Upper lobe of right lung (tissue), 1 donor: ENCODE measurements at regions not wholly inside any gene's neighbourhood (a gene's known extent, or its start where the extent isn't known, plus 50 kb on each side); places are given as distances from the start of the nearest gene placed in this dataset.

ENCODE experiments used
- ATAC-seq: fragments of 200-7000 bp; cut with Tn5 transposase; one replicate; pipeline ENCODE4 v1.9.1; 2020; ENCODE audit warnings: mild to moderate bottlenecking, moderate library complexity
- DNase-seq: peaks from one replicate; pipeline ENCODE4 v3.0.0-alpha.2; 2020
- H3K27ac ChIP-seq: fragments of 200-600 bp; one replicate; pipeline ENCODE4 v1.8.0; 2022
- H3K27me3 ChIP-seq: fragments of 200-600 bp; one replicate; pipeline ENCODE4 v1.8.0; 2022; ENCODE audit warnings: mild to moderate bottlenecking
- H3K36me3 ChIP-seq: fragments of 200-600 bp; one replicate; pipeline ENCODE4 v1.8.0; 2022
- H3K4me1 ChIP-seq: fragments of 200-600 bp; one replicate; pipeline ENCODE4 v1.8.0; 2022
- H3K4me3 ChIP-seq: fragments of 200-600 bp; one replicate; pipeline ENCODE4 v1.8.0; 2022; ENCODE audit warnings: mild to moderate bottlenecking
- H3K9me3 ChIP-seq: fragments of 200-600 bp; one replicate; pipeline ENCODE4 v1.8.0; 2022
- intact Hi-C: fragments of 100-400 bp; cut with DNase I; formaldehyde crosslinking; loops from one replicate; pipeline ENCODE4 v1.11.0; 2022
- TF ChIP-seq, protein P1 (sequence below): fragments of 200-600 bp; IDR thresholded peaks from one replicate; pipeline ENCODE4 v1.8.0; 2022; ENCODE audit warnings: antibody characterized with exemption
- donor health status: DM: no; HTN: yes; CAD: no; lungs with severe emphysema.

DNA sequence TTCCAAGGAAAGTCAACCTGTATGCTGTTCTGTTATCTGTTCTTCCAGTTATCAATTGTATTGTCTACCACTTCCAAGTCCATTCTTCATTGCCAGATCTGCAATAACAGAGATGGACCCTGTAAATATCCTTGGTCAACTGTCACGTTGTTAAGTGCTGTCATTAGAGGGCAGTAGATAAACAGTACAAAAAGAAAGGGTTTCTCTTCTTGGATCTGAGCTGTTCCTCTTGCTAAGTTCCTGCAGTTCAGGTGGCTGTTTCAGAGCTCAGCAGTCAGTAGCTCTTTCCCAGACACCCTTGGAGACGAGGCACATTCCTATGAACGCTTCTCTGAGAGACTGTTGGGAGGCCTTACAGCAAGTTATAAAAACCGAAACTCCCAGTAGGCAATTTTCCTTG lies 957.1 kb upstream of the CHAC2 start:
- Histone ChIP-seq H3K36me3 (no peaks in the 10 kb centered on the region), H3K9me3 (no peaks in the 10 kb centered on the region), H3K27ac (no peak overlapping the region), H3K27me3 (no peaks in the 10 kb centered on the region), H3K4me3 (no peak overlapping the region), H3K4me1 (no peaks in the 10 kb centered on the region)
- intact Hi-C loops, result no loop called here
- TF ChIP-seq, protein P1, sequence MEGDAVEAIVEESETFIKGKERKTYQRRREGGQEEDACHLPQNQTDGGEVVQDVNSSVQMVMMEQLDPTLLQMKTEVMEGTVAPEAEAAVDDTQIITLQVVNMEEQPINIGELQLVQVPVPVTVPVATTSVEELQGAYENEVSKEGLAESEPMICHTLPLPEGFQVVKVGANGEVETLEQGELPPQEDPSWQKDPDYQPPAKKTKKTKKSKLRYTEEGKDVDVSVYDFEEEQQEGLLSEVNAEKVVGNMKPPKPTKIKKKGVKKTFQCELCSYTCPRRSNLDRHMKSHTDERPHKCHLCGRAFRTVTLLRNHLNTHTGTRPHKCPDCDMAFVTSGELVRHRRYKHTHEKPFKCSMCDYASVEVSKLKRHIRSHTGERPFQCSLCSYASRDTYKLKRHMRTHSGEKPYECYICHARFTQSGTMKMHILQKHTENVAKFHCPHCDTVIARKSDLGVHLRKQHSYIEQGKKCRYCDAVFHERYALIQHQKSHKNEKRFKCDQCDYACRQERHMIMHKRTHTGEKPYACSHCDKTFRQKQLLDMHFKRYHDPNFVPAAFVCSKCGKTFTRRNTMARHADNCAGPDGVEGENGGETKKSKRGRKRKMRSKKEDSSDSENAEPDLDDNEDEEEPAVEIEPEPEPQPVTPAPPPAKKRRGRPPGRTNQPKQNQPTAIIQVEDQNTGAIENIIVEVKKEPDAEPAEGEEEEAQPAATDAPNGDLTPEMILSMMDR, result peak; percentile 29
- no peak for DNase-seq
- peak; percentile 27 for ATAC-seq

DNA sequence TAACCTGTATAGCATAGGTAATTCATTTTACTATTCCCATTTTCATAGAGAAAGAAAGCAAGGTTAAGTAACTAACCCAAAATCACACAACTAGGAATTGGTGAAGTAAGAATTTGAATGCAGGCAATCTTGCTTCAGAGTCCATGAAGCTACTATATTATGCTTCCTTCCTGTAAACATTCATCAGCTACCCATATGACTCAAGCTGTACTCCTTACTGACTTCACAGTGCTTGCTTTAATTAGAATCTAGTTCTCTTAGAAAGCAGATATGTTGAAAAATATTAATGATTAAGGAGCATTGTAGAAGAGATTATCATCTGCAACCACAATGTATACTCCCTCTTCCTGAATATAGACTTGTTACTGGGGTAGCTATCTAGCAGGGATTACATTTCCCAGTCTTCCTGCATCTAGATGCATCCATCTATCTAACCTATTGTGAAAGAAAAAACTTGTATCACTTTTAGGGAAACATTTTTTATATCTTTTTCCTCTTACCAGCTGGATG lies 961.6 kb upstream of the CHAC2 start:
- intact Hi-C loops, result no loop called here
- no peaks in the 10 kb centered on the region for H3K27me3 ChIP-seq
- H3K36me3 ChIP-seq, result no peaks in the 10 kb centered on the region
- H3K27ac ChIP-seq, result no peak overlapping the region
- DNase-seq (no peak), ATAC-seq (no peak)
- H3K4me1 ChIP-seq, result no peaks in the 10 kb centered on the region
- H3K9me3 ChIP-seq, result no peaks in the 10 kb centered on the region
- no peak overlapping the region for H3K4me3 ChIP-seq
- TF ChIP-seq, protein P1, result no peak

DNA sequence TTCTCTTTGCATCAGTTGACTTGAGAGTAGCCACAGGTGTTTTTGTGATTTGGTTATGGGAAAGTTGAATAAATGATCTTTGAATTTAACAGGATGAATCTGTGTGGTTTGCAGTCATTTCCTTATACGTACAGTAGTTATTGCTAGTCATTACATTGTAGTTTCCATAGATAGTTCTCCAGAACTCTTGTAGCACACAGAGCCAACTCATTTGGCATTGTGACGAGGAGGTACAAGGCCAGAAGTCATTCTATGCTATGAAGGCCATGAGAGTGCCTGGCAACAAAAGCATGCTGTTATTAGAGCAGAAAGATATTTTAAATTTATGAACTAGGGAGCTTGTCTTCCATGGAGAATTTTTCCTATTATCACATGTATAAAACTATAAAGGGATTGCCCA lies 973.0 kb upstream of the CHAC2 start:
- no peaks in the 10 kb centered on the region for H3K36me3 ChIP-seq
- no peak for ATAC-seq
- H3K4me3 ChIP-seq, result no peak overlapping the region

DNA sequence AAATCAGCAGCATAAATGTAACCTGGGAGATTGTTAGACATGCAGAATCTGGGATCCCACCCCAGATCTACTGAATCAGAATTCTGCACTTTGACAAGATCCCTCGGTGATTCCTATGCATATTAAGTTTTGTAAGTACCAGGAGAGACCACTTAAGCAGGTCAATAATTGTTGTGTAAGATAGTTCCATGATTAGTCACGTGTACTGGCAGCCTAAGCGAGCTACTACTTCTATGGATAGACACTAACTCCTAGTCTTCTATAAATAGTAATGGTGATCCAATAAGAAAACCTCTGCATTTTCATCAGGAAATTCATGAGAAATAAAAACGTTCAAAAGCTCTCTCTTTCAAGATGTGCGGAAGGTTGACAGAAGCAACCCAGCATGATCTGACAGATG lies 988.2 kb upstream of the CHAC2 start:
- H3K27ac ChIP-seq, result no peak overlapping the region
- no peaks in the 10 kb centered on the region for H3K36me3 ChIP-seq
- H3K4me1 ChIP-seq, result no peaks in the 10 kb centered on the region
- DNase-seq, result no peak
- H3K27me3 ChIP-seq, result no peaks in the 10 kb centered on the region
- no peak overlapping the region for H3K4me3 ChIP-seq
- TF ChIP-seq, protein P1, result no peak
- H3K9me3 ChIP-seq, result no peaks in the 10 kb centered on the region
- intact Hi-C loops, result no loop called here
- no peak for ATAC-seq

More for the DNA sequence above, 973.0 kb upstream of the CHAC2 start:
- TF ChIP-seq, protein P1, result no peak
- intact Hi-C loops, result no loop called here
- DNase-seq, result no peak
- H3K27me3 ChIP-seq, result no peaks in the 10 kb centered on the region
- H3K4me1 ChIP-seq, result no peaks in the 10 kb centered on the region
- no peak overlapping the region for H3K27ac ChIP-seq
- no peaks in the 10 kb centered on the region for H3K9me3 ChIP-seq

DNA sequence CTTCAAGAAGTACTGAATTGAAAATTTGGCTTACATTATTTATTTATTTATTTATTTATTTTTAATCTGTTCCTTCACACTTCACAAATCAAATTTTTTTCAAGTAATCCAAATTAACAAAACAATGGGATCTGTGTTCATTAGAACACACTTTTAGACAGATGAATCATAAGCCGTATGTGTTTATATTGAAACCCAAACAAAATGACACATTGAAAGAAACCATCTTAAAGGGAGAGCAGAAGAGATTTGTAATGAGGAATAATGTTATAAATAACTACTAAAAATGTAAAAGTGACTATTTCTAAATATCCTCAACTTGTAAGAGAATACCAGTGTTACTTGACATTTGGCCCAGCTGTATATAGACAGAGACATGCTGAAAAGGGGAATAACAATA lies 991.0 kb upstream of the CHAC2 start:
- H3K4me3 ChIP-seq, result no peak overlapping the region
- TF ChIP-seq, protein P1, result no peak
- H3K27me3 ChIP-seq, result no peaks in the 10 kb centered on the region
- H3K4me1 ChIP-seq, result no peaks in the 10 kb centered on the region
- no peaks in the 10 kb centered on the region for H3K9me3 ChIP-seq
- intact Hi-C loops, result no loop called here
- no peak overlapping the region for H3K27ac ChIP-seq
- DNase-seq (no peak), ATAC-seq (no peak)
- H3K36me3 ChIP-seq, result no peaks in the 10 kb centered on the region

DNA sequence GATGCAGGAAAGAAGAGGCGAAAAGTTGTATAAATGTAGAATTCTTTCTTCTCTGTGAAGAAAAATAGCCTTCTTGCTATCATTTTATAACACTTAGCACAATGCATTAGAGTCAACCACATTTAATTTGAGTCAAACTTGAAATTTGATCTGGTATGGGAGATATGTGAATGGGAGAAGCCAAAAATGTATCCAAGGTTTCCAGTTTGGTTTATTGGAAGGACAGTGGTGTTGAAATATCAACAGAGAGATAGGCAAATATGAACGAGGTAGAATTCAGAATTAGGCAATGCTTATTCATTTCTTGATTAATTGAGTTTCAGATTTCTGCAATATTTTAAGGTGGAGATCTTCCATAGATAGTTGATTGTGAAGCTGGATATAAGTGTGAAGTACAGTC lies 991.9 kb upstream of the CHAC2 start:
- DNase-seq (no peak), ATAC-seq (no peak)
- Histone ChIP-seq H3K27me3 (no peaks in the 10 kb centered on the region), H3K9me3 (no peaks in the 10 kb centered on the region), H3K27ac (no peak overlapping the region), H3K36me3 (no peaks in the 10 kb centered on the region), H3K4me3 (no peak overlapping the region), H3K4me1 (no peaks in the 10 kb centered on the region)
- TF ChIP-seq, protein P1, result no peak
- intact Hi-C loops, result no loop called here
